ENCODE measurements at regions not wholly inside any gene's neighbourhood (a gene's known extent, or its start where the extent isn't known, plus 50 kb on each side); places are given as distances from the start of the nearest gene placed in this dataset.
"Not testable (repeated sequence)": the region's sequence is repeated elsewhere in the genome, so short reads cannot be mapped to it uniquely, and the experiment has no call there.

DNA sequence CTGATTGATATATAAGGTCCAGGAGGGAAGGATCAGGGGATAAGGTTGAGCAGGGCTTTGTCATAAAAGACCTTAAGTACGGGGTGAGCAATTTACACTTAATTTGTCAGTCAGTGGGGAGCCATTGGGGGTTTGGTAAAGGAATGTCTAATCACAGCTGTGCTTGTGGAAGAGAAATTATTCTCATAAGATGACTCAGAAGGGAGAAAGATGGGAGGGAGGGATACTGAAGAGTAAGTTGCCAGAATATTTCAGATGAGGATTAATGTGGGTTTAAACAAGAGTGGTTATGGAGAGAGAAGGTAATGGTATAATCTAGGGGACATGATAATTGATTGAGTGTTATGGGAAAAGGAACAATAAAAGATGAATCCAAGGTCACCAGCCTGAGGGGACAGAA lies 500.1 kb upstream of the CCDC196 start:
- no peaks in the 10 kb centered on the region for H3K4me1 ChIP-seq
- FAIRE-seq = no peak
- H3K36me3 ChIP-seq = no peaks in the 10 kb centered on the region
- ATAC-seq = no peak
- WGBS, 2 donors = 30 to 38% methylated on average over 1 of the region's 1 CpG
- H3K4me3 ChIP-seq = no peak overlapping the region
- H3K9me3 ChIP-seq = no peaks in the 10 kb centered on the region
- TF ChIP-seq, protein P1, sequence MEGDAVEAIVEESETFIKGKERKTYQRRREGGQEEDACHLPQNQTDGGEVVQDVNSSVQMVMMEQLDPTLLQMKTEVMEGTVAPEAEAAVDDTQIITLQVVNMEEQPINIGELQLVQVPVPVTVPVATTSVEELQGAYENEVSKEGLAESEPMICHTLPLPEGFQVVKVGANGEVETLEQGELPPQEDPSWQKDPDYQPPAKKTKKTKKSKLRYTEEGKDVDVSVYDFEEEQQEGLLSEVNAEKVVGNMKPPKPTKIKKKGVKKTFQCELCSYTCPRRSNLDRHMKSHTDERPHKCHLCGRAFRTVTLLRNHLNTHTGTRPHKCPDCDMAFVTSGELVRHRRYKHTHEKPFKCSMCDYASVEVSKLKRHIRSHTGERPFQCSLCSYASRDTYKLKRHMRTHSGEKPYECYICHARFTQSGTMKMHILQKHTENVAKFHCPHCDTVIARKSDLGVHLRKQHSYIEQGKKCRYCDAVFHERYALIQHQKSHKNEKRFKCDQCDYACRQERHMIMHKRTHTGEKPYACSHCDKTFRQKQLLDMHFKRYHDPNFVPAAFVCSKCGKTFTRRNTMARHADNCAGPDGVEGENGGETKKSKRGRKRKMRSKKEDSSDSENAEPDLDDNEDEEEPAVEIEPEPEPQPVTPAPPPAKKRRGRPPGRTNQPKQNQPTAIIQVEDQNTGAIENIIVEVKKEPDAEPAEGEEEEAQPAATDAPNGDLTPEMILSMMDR (IDR thresholded peaks at IDR 0.05) = no peak
- no peak overlapping the region for H3K27ac ChIP-seq
- H3K27me3 ChIP-seq = no peaks in the 10 kb centered on the region
- no peak for DNase-seq
- intact Hi-C loops (cut with DNase I) = no loop called here

DNA sequence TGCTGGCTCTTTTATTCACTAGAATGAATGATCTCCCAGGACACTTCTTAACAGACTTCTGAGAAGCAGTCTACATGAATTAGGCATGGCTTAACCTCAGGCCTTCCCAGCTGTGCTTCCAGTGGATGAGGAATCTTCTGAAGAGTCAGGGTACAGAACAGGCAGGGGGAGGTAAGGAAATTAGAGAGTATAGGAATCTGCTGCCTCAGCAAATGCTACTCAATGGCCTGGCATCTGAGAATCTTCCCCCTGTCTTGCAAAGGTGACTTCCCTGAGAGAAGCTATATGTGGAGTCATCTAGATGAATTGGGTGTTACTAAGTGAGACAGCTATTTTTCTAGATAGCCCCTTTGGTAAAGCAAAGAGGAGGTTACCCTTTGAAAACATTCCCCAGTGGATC lies 496.2 kb upstream of the CCDC196 start:
- Histone ChIP-seq H3K4me3 (no peak overlapping the region), H3K27me3 (no peaks in the 10 kb centered on the region), H3K4me1 (no peaks in the 10 kb centered on the region), H3K9me3 (no peaks in the 10 kb centered on the region), H3K27ac (no peak overlapping the region), H3K36me3 (no peaks in the 10 kb centered on the region)
- TF ChIP-seq, protein P1 (IDR thresholded peaks at IDR 0.05) = no peak
- intact Hi-C loops (cut with DNase I) = no loop called here
- DNase-seq (no peak), FAIRE-seq (no peak), ATAC-seq (no peak)

GRCh38 chr14:65991104-65991503 lies 495.1 kb upstream of the CCDC196 start:
- intact Hi-C loops (cut with DNase I) = no loop called here
- no peaks in the 10 kb centered on the region for H3K9me3 ChIP-seq
- no peak overlapping the region for H3K27ac ChIP-seq
- WGBS, 2 donors = 53 to 61% methylated on average over 2 of the region's 2 CpGs
- H3K4me1 ChIP-seq = no peaks in the 10 kb centered on the region
- TF ChIP-seq, protein P1 (IDR thresholded peaks at IDR 0.05) = no peak
- ATAC-seq = no peak
- DNase-seq = no peak
- no peak overlapping the region for H3K4me3 ChIP-seq
- no peaks in the 10 kb centered on the region for H3K36me3 ChIP-seq
- H3K27me3 ChIP-seq = no peaks in the 10 kb centered on the region
- FAIRE-seq = no peak

DNA sequence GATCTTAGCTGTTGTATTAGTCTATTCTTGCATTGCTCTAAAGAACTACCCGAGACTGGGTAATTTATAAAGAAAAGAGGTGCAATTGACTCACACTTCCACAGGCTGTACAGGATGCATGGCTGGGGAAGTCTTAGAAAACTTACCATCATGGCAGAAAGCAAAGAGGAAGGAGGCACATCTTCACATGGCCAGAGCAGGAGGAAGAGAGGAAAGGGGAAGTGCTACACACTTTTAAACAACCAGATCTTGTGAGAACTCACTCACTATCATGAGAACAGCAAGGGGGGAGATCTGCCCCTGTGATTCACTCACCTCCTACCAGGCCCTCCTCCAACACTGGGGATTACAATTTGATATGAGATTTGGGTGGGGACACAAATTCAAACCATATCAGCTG lies 494.2 kb upstream of the CCDC196 start:
- DNase-seq; H3K4me3 ChIP-seq; H3K27ac ChIP-seq; H3K4me1 ChIP-seq; H3K27me3 ChIP-seq; H3K9me3 ChIP-seq; H3K36me3 ChIP-seq; FAIRE-seq; intact Hi-C loops (cut with DNase I): not testable (repeated sequence)
- WGBS, 2 donors = 63 to 70% methylated on average over 1 of the region's 1 CpG
- ATAC-seq = peak in 1 of 4 donors; percentile 27

DNA sequence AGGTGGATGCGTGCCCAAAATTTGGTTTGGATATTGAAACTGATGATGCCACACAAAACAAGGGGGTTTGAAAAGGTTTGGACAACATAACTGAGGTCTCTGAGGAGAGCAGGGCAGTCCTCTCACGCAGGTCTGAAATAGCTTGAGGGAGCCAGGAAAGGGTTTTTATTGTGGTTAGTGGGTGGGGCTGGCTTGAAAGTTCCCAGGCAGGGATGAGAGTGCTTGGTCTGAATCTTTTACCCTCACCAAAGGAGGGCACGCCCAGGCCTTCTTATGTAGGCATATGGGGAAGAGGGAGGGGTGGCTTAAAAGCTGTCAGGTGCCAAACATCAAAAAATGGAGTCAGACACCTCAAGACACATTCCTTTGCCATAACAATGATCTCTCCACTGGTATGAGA lies 493.1 kb upstream of the CCDC196 start:
- TF ChIP-seq, protein P1 (IDR thresholded peaks at IDR 0.05) = no peak
- FAIRE-seq (no peak), ATAC-seq (no peak), DNase-seq (no peak)
- Histone ChIP-seq H3K4me3 (no peak overlapping the region), H3K27me3 (no peaks in the 10 kb centered on the region), H3K27ac (no peak overlapping the region), H3K9me3 (no peaks in the 10 kb centered on the region), H3K4me1 (no peaks in the 10 kb centered on the region), H3K36me3 (no peaks in the 10 kb centered on the region)
- WGBS, 2 donors = 68 to 71% methylated on average over 3 of the region's 3 CpGs
- intact Hi-C loops (cut with DNase I) = no loop called here

GRCh38 chr14:65993996-65994395 lies 492.2 kb upstream of the CCDC196 start:
- Histone ChIP-seq H3K9me3 (no peaks in the 10 kb centered on the region), H3K27me3 (no peaks in the 10 kb centered on the region), H3K4me3 (no peak overlapping the region), H3K4me1 (no peaks in the 10 kb centered on the region), H3K27ac (no peak overlapping the region), H3K36me3 (no peaks in the 10 kb centered on the region)
- intact Hi-C loops (cut with DNase I) = no loop called here
- no peak for FAIRE-seq
- TF ChIP-seq, protein P1 (IDR thresholded peaks at IDR 0.05) = no peak
- ATAC-seq = no peak
- WGBS, 2 donors = 73 to 85% methylated on average over 5 of the region's 5 CpGs
- no peak for DNase-seq

Data from pancreas (tissue), 10 donors.